ENCODE measurements at regions not wholly inside any gene's neighbourhood (a gene's known extent, or its start where the extent isn't known, plus 50 kb on each side); places are given as distances from the start of the nearest gene placed in this dataset.
"Not testable (repeated sequence)": the region's sequence is repeated elsewhere in the genome, so short reads cannot be mapped to it uniquely, and the experiment has no call there.

GRCh38 chr11:80948781-80949180, 1508.0 kb upstream of the TENM4 start:
- no peak for DNase-seq (ENCODE audit: low read depth)

DNA sequence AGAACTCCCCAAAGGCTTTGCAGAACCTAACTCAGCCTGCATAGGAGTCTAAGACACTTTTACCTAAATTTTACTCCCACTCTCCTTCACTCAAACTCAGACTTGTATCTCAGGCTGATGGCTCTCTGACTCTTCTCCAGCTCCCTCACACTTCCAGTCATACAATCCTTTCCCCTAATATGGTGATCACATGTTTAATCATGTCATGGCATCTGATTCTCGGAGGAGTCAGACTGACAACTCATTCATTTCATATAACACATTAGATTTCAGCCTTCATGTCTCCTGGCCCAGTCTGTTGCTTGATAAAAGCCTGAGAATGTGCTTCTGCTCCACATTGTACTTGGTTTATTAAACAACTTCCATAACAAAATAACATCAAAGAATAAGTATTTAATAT, 1503.9 kb upstream of the TENM4 start:
- DNase-seq (ENCODE audit: low read depth) = no peak

DNA sequence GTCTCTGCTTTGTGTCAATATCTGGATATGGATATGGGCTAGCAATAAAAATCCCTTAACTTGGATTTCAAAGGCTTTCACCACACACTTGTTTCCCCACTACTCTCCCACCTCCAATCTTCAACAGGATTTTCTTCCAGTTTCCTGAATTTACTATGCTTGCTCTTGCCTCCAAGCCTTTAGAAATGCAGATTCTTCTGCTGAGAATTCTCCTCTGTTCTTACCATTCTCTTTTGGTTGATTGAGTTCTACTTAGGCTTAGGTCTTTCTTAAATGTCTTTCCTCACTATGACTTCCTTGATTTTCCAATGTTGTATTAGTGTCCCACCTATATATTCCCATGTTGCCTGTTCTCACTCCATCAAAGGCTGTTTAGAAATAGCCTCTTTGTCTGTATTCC, 1502.4 kb upstream of the TENM4 start:
- no peak for DNase-seq (ENCODE audit: low read depth)

DNA sequence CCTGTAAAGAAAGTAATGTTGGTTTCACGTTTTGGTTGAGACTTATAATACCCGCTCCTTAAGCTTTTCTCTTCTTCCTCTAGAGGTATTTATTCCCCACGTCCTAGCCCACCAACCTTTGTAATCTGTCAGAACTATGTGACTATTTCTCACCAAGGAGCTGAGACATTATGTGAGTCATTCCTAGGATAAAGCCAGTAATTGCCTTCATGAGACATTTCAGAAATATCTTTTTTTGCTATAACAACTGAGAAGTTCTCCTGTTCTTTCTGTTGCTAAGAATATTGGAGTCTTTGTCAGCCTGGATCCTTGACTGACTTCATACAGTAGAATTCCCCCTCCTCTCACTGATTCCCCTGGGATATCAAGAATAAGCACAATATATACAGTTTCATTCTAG, 1497.0 kb upstream of the TENM4 start:
- no peak for DNase-seq (ENCODE audit: low read depth)

DNA sequence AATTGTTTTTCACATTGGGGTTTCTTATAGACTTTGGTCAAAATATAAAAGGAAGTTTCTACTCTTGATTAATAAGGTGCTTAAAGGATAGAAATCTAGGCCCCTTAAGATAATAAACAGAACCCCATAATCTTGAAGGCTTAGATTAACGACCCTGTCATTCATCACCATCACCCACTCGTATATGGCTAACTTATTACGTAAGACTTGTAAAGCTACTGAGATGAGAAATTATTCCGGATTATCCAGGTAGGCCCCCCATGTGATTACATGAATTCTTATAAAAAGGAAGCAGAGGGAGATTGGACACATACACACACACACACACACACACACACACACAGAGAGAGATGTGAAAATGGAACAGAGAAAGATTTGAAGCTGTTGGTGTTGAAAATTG, 1489.2 kb upstream of the TENM4 start:
- no peak for DNase-seq (ENCODE audit: low read depth)

DNA sequence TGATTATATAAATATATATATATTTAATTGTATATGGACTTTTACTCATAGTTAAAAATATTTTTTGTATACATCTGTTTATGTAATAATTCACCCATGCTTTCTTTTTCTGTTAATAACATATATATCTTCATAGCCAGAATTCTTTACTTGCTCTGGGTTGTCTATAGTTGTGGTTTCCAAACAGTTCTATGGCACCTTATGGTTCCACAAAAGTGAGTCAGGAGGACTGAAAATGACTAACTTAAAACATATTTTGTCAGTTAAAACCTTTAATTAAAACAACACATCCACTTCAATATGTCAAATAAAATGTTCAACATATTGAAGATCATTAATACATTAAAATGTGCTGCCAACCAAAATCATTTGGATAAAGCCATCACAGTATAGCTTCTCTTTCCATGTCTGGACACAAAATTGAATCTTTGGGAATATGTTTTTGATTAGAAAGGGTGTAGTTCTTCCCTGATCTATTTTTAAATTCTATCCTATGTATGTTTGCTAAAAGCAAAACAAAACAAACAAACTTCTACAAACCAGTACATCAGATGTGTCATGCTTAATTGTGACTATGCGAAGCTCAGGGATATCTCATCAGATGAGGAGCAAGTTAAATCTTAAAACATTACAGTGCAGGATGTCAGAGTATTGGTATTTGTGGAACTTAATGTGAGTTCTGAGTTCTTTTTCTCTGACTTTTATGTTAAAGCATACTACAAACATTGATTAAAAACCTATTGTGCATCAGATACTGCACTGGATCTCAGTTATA, 1488.4 kb upstream of the TENM4 start:
- DNase-seq (ENCODE audit: low read depth) = no peak

DNA sequence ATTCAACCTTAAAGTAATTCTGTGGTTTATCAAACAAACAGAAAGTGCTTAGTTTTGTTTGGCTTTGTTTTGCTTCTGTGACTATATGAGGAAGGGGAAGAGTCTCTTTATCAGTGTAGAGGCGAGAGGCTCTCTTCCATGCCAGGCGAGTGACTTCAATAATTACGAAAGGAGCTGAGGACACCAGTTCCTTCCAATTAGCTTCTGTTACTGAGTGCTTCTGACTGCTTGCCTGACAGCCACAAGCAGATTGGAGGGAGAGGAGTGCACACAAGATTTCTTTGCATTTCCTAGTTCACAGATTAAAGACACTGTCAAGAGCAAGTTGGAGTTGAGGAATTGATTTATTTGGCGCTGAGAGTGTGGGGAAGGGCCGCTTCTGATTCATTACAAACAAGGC, 1484.5 kb upstream of the TENM4 start:
- no peak for DNase-seq (ENCODE audit: low read depth)

GRCh38 chr11:80921310-80921709, 1480.5 kb upstream of the TENM4 start:
- DNase-seq (ENCODE audit: low read depth) = not testable (repeated sequence)

DNA sequence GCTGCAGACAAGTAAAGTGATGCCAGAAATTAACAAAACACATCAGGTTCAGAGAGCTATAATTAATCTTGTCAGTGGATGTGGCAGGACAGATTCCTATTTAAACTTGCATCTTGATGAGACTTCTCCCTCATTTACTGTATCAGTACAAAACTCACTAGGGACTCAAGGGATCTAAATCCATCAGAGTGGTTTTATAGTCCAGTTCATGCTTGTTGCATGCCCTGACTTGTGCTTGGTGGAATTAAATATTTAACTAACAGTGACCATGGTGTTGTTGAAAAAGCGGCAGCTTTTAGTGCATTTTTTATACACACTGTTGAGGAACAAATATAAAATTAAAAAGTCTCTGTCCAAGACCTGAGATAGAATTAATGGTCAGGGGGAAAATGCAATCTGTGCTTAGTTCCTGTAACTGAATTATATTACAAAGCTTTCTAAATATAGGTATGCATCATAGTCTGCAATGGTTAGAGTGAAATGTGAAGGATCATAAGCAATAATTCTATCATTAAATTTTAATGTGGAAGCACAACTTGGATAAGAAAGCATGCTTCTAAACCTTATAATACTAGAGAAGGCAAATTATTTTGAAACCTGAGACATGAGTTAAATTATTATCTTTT, 1475.5 kb upstream of the TENM4 start:
- DNase-seq (ENCODE audit: low read depth) = no peak

- DNase-seq (ENCODE audit: low read depth) = no peak
Measured at GRCh38 chr11:80914311-80914710, 1473.5 kb upstream of the TENM4 start.

GRCh38 chr11:80911666-80912065, 1470.8 kb upstream of the TENM4 start:
- DNase-seq (ENCODE audit: low read depth) = no peak

GRCh38 chr11:80900265-80900664, 1459.4 kb upstream of the TENM4 start:
- DNase-seq (ENCODE audit: low read depth) = no peak

DNA sequence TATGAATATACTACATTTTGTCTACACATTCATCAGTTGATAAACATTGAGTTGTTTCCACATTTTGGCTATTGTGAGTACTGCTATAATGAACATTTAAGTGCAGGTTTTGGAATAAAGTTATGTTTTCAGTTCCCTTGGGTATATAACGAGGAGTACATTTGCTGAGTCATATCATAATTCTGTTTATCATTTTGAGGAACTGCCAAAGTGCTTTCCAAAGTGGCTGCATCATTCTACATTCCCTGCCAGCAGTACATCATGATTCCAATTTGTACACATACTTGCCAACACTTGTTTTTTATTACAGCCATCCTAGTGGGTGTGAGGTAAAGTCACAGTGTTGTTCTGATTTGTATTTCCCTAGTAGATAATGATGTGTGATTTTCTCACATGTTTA, 1458.6 kb upstream of the TENM4 start:
- no peak for DNase-seq (ENCODE audit: low read depth)

DNA sequence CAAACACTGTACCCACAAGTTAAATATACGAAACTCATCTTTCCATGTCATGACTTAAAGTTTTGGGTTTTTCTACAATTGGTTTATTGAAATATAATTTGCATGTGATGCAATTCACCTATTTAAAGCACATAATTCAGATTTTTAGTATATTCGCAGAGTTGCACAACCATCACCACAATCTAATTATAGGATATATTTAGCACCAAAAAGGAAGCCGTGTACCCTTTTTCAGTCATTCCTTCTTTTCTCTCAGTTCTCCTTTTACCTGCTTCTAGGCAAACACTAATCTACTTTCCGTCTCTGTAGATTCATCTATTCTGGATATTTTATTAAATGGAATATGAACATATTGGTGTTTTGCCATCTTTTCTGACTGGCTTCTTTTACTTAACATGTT, 1458.1 kb upstream of the TENM4 start:
- no peak for DNase-seq (ENCODE audit: low read depth)

- no peak for DNase-seq (ENCODE audit: low read depth)
Measured at GRCh38 chr11:80886684-80887083, 1445.9 kb upstream of the TENM4 start.

DNA sequence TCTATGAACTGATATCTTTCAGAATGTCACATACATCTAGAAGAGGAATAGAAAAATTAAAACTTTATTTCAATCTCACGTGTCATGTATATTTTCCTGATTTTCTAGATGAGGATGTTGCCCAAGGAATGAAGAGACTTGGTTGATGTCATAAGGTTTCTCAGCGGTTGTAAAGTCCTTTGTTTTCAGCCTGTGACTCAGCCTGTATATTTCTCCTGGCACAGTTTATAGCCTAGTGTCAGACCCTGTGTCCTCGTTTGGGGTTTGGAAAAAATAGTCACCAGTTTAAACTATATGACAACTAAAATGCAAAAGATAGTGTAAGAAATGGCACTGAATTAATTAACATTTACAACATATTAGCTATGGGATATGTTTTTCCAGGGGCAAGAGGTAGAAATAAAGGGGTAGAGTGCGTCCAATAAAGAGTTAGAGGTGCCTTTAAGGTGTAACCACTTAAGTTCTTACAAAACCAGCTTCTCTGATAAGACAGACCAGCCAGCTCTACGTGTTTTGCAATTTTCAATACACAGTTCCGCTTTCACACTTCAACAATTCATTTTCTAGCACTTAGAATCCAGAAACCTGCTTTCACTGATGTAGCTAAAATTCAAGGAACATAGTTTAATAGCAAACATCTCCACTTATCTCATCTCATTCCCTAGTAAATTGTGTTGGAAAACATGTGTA, 1432.6 kb upstream of the TENM4 start:
- DNase-seq (ENCODE audit: low read depth) = no peak

DNA sequence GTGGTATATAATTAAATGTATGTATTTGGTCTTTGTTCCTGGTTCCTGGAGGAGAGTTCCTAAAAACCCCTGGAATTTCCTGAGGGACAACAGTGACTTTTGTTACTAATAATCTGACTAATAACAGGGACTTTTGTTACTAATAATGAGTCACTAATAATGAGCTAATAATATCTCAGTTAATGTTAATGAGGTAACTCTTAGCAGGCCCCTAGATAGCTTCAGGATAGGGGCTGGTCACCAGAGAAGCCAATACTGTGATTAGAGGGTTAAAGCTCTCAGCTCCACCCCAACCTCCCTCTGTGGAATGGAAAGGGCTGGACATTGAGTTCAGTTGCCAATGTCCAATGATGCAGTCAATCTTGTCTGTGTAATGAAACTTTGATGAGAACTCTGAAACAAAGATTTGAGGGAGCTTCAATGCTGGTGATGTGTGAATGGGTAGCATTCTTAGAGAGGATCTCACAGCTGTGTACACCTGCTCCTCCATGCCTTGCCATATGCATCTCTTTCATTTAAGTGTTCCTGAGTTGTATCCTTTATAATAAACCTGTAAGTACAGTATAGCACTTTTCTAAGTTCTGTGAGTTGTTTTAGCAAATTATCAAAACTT, 1431.4 kb upstream of the TENM4 start:
- DNase-seq (ENCODE audit: low read depth) = no peak

DNA sequence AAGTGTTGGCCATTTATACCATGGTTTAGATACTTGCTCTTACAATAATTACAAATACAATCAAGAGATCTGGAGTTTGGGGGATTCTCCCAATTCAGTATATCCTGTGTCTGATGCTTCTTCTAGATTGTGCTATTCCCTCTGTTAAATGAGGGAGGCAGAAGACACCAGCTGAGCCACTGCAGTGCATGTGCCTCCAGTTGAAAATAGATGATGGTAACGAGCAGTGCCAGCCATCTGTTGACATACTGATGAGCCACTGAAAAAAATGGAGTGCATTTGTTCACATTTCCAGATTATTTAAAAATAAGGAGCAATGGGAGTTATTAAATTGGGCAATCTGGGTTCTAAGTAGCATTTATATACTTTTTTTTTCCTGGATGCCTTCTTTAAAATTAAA, 1428.0 kb upstream of the TENM4 start:
- DNase-seq (ENCODE audit: low read depth) = no peak

DNA sequence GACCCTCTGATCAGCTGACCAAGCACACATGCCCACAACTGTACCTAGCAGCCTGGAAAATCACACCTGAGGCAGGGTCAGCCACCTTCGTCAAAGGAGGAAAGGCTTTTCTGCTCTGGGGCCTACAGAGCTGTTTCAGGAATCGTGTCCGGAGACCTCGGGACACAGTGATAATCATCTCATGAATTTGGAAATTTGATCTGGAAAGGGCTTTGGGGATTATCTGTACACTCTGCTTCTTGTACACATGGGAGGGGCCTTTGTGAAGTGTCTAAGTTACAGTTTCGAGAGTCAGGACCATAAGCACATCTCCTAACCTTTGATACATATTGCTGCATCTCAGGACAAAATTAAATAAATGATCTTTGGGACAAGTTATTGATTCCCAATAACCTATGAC, 1421.2 kb upstream of the TENM4 start:
- DNase-seq (ENCODE audit: low read depth) = no peak

DNA sequence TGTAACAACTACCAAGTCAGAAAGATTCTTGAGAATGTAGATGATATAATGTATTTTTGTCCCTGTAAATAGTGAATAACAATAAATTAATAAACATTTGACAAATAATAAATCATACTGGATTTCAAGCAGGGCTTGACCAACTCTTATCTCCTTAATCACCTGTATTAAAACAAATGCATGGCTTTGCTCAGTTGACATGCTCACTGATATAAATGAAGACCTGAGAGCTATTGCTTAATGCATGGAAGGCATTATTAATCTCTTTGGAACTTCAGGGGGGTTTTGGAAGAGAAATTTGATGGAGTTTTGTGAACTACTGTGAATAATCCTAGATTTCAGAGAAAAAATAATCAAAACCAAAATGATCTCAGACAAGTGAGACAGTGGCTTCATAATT, 1420.4 kb upstream of the TENM4 start:
- DNase-seq (ENCODE audit: low read depth) = no peak

- no peak for DNase-seq (ENCODE audit: low read depth)
Measured at GRCh38 chr11:80860632-80861031, 1419.8 kb upstream of the TENM4 start.

- no peak for DNase-seq (ENCODE audit: low read depth)
Measured at GRCh38 chr11:80856066-80856465, 1415.2 kb upstream of the TENM4 start.

DNA sequence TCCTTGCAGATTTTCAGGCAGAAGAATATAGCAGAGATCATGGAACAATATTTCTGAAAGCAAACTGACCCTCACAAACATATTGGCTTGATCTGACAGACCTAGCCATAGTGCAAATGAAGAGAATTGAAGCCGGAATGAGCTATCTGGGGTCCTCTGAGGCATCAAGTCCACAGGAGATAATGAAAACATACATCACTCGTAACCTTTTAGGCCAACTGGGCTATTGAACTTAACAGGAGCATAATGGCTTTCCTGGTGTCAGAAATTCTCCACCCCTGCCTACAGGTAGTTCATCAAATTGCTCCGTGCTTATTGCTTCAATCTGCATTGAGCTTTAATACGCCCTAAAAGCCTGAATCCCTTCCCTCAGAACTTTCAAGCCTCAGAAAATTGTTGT, 1414.6 kb upstream of the TENM4 start:
- no peak for DNase-seq (ENCODE audit: low read depth)
